NB4 (cell line): ENCODE measurements at regions not wholly inside any gene's neighbourhood (a gene's known extent, or its start where the extent isn't known, plus 50 kb on each side); places are given as distances from the start of the nearest gene placed in this dataset.
"Not testable (repeated sequence)": the region's sequence is repeated elsewhere in the genome, so short reads cannot be mapped to it uniquely, and the experiment has no call there.

Source experiments
- DNase-seq: peaks from one replicate; pipeline ENCODE4 v3.0.0; 2010; ENCODE audit warnings: low read depth
- H3K4me3 ChIP-seq: one replicate; pipeline ENCODE4 v1.5.1; 2011; ENCODE audit warnings: mild to moderate bottlenecking, low read depth, low read length, moderate library complexity
- CTCF ChIP-seq: IDR thresholded peaks from one replicate; pipeline ENCODE4 v1.5.1; 2012; ENCODE audit warnings: low read depth, low read length
- MAX ChIP-seq: IDR thresholded peaks from 2 replicates; pipeline ENCODE4 v1.6.1; 2011; ENCODE audit warnings: low read depth, low read length
- MYC ChIP-seq: IDR thresholded peaks from 2 replicates; pipeline ENCODE4 v1.6.1; 2011; ENCODE audit warnings: low read depth, low read length
- POLR2A ChIP-seq: IDR thresholded peaks from 2 replicates; pipeline ENCODE4 v1.6.1; 2011; ENCODE audit warnings: mild to moderate bottlenecking; ENCODE audit not compliant: insufficient read length; ENCODE audit errors: extremely low read depth

- TF ChIP-seq CTCF = no peak
- no peak for TF ChIP-seq MAX
- no peak for TF ChIP-seq MYC
- no peak for TF ChIP-seq POLR2A
- DNase-seq = no peak
- H3K4me3 ChIP-seq = no peak overlapping the region
Observed at GRCh38 chr14:30194741-30195148, 267.1 kb upstream of the PRKD1 start.

- H3K4me3 ChIP-seq = no peak overlapping the region
- no peak for DNase-seq
- TF ChIP-seq CTCF (no peak), POLR2A (no peak), MAX (no peak), MYC (no peak)
Observed at GRCh38 chr14:30195941-30196340, 268.3 kb upstream of the PRKD1 start.

- no peak for DNase-seq
- no peak overlapping the region for H3K4me3 ChIP-seq
- TF ChIP-seq MYC (no peak), MAX (no peak), POLR2A (no peak), CTCF (no peak)
Observed at GRCh38 chr14:30196861-30197260, 269.2 kb upstream of the PRKD1 start.

- not testable (repeated sequence) for DNase-seq
Observed at GRCh38 chr14:30198720-30199119, 271.1 kb upstream of the PRKD1 start.

GRCh38 chr14:30204431-30204980 lies 276.9 kb upstream of the PRKD1 start:
- no peak overlapping the region for H3K4me3 ChIP-seq
- TF ChIP-seq POLR2A = no peak
- DNase-seq = no peak

More at GRCh38 chr14:30198720-30199119, 271.1 kb upstream of the PRKD1 start:
- H3K4me3 ChIP-seq = not testable (repeated sequence)

- TF ChIP-seq MYC (no peak), MAX (no peak), POLR2A (no peak), CTCF (no peak)
- no peak overlapping the region for H3K4me3 ChIP-seq
- DNase-seq = no peak
Observed at GRCh38 chr14:30209136-30209535, 281.5 kb upstream of the PRKD1 start.

- TF ChIP-seq POLR2A = no peak
- TF ChIP-seq MYC = no peak
- TF ChIP-seq CTCF = no peak
- TF ChIP-seq MAX = no peak
- DNase-seq = no peak
- no peak overlapping the region for H3K4me3 ChIP-seq
Observed at GRCh38 chr14:30210630-30211029, 283.0 kb upstream of the PRKD1 start.
